Stimulated activated effector memory CD8-positive, alpha-beta T cell treated with anti-CD3 and anti-CD28 coated beads, Interleukin-12 subunit alpha, Interleukin-12 subunit beta, amount 100 ng/mL, for 72 hours (primary cell): ENCODE measurements at regions not wholly inside any gene's neighbourhood (a gene's known extent, or its start where the extent isn't known, plus 50 kb on each side); places are given as distances from the start of the nearest gene placed in this dataset.

Experiments used
- ATAC-seq: fragments of 150-1000 bp; cut with Tn5 transposase; 2 replicates; pipeline ENCODE4 v1.10.0; 2021
- DNase-seq, 2 donors: peaks; one replicate each; pipeline ENCODE4 v3.0.0; 2021 to 2022; ENCODE audit warnings: low spot score in 2 of 2
- H3K27ac Mint-ChIP-seq: one replicate; pipeline ENCODE4 v1.8.0; 2022; ENCODE audit warnings: mild to moderate bottlenecking, mixed read lengths
- H3K36me3 Mint-ChIP-seq: one replicate; pipeline ENCODE4 v1.8.0; 2022; ENCODE audit warnings: mild to moderate bottlenecking, mixed read lengths
- H3K4me1 Mint-ChIP-seq: one replicate; pipeline ENCODE4 v1.8.0; 2022; ENCODE audit warnings: mixed read lengths
- H3K4me3 Mint-ChIP-seq: one replicate; pipeline ENCODE4 v1.8.0; 2022; ENCODE audit warnings: mild to moderate bottlenecking, mixed read lengths
- H3K9me3 Mint-ChIP-seq: one replicate; pipeline ENCODE4 v1.8.0; 2022; ENCODE audit warnings: mixed read lengths

- Mint-ChIP-seq H3K4me1 (no peaks in the 10 kb centered on the region), H3K27ac (no peak overlapping the region)
- no peak for ATAC-seq
These were observed 146.5 kb upstream of the SOX1 start for GRCh38 chr13:111920306-111920931.

DNA sequence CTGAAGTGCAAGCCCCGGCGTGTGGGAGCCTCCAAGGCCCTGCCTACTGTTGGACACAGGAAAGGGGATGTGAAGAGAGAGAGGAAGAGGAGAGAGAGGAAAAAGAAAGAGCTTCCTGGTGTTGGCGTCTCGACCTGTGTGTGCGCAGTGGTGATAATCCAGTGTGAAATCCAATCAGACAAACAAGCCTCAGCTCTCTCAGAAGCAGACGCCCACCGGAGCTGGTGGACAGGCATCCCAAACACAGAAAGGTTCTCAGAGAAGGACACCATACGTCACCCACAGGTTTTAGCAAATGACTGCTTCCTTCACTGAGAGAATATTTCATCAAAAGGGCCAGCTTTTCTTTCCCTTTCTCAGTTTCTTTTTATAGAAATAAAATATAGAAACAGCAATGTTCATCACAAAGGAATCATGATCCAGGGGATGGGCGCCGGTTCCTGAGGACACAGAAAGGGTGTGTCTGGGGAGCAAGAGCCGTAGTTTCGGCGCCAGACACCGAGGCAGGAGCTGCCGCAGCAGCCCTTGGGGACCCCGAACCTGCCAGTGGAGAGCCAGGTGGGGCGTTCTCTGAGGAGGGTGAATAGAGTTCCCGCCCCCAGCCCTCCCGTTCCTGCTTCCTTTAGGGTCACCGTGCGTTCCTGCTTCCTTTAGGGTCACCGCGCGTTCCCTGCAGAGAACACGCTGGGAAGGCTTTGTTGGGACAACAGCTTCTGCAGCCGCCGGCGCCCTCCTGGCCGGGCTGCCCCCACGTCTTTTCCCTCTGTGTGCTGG, 145.8 kb upstream of the SOX1 start:
- ATAC-seq (no peak), DNase-seq (no peak)
- H3K4me3 Mint-ChIP-seq, result no peak overlapping the region
- no peaks in the 10 kb centered on the region for H3K36me3 Mint-ChIP-seq
- no peak overlapping the region for H3K27ac Mint-ChIP-seq
- no peaks in the 10 kb centered on the region for H3K9me3 Mint-ChIP-seq
- no peaks in the 10 kb centered on the region for H3K4me1 Mint-ChIP-seq

More at GRCh38 chr13:111920306-111920931, 146.5 kb upstream of the SOX1 start:
- Mint-ChIP-seq H3K36me3 (no peaks in the 10 kb centered on the region), H3K9me3 (no peaks in the 10 kb centered on the region), H3K4me3 (no peak overlapping the region)
- DNase-seq, result no peak

DNA sequence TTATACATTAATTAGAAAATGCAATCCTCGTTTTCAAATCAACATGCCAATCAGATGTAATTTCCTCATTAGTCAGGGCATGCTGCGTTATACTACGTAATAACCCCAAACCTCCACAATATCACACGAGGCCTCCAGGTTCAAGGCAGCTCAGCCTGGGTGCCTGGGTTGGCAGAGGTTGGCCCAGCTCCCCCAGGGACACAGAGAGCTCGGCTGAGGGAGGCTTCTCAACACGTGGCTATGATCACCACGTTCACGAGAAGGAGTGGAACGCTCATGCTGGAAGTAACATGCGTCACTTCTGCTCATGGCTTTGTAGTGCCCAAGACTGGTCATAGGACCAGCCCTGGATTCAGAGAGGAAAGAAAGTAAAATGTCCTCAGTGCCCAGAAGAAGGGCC, 144.9 kb upstream of the SOX1 start:
- Mint-ChIP-seq H3K4me1 (no peaks in the 10 kb centered on the region), H3K36me3 (no peaks in the 10 kb centered on the region), H3K4me3 (no peak overlapping the region), H3K9me3 (no peaks in the 10 kb centered on the region), H3K27ac (no peak overlapping the region)
- no peak for DNase-seq
- ATAC-seq, result no peak

GRCh38 chr13:111923439-111923838, 143.5 kb upstream of the SOX1 start:
- Mint-ChIP-seq H3K4me3 (no peak overlapping the region), H3K36me3 (no peaks in the 10 kb centered on the region), H3K4me1 (no peaks in the 10 kb centered on the region), H3K27ac (no peak overlapping the region), H3K9me3 (no peaks in the 10 kb centered on the region)
- no peak for DNase-seq
- ATAC-seq, result no peak

DNA sequence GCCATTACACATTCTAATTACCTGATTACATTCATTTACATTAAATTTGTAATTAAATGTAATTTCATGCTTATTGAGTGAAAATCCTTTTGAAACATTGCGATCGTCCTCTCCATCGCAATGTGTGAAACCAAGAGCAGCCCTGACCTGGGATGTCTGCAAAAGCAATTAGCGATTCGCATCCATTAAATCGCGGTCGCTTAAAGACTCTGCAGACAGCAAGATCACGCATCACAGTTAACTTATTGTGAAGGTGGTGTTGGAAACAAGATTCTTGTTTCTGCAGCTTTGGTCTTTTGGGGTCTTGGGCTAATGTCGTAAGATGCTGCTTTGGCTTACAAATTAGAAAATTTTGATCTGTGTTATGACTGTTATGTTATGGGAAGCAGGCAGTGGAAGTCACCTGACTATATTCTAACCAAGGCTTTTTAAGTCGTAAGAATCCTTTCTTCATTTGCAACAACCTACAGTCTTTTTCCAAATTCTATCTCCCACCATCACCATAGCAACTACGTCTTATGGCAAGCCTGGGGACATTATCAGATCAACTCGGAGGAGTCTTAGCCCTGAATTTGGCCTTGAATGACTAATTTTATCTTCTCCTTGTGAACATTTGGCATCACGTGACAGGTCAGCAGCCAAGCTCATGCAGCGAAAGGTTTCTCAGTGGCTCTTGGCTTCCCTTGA, 142.8 kb upstream of the SOX1 start:
- ATAC-seq (no peak), DNase-seq (no peak)
- Mint-ChIP-seq H3K4me3 (no peak overlapping the region), H3K4me1 (no peaks in the 10 kb centered on the region), H3K36me3 (no peaks in the 10 kb centered on the region), H3K27ac (no peak overlapping the region), H3K9me3 (no peaks in the 10 kb centered on the region)

- Mint-ChIP-seq H3K27ac (no peak overlapping the region), H3K4me3 (no peak overlapping the region), H3K9me3 (no peaks in the 10 kb centered on the region), H3K36me3 (no peaks in the 10 kb centered on the region), H3K4me1 (no peaks in the 10 kb centered on the region)
- ATAC-seq (no peak), DNase-seq (no peak)
These were observed 142.3 kb upstream of the SOX1 start for GRCh38 chr13:111924678-111925075.

DNA sequence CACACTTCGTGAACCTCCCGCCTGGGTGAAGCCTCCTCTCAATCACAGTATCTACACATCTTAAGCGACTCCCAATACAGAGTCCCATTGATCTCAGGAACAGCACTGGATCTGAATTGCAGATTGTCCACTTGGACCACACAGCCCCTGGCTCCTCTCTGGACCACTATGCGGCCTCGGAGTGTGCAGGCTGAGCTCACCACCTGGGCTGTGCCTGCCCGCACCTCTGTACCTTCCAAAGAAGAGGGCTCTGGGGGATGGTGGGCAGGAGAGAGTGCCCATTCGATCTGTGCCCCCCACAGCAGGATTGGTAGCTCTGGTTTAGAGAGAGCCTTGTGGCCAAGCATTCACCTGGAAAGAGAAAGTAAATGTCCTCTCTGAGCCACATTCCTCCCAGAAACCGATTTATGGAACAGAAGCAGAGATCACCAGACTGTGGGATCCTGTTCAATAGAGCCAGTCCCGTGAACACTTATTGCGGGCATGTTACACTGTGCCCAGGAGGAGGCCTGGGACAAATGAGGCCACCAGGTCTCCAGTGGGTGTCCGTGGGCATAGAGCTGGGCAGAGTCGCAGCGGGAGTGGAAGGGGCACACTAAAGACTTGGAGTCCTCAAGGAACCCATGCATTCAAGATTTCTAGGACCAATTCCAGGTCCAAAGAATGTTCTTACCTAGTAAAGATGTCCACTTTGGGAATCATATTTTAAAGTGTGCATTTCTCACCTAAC, 141.6 kb upstream of the SOX1 start:
- H3K36me3 Mint-ChIP-seq, result no peaks in the 10 kb centered on the region

DNA sequence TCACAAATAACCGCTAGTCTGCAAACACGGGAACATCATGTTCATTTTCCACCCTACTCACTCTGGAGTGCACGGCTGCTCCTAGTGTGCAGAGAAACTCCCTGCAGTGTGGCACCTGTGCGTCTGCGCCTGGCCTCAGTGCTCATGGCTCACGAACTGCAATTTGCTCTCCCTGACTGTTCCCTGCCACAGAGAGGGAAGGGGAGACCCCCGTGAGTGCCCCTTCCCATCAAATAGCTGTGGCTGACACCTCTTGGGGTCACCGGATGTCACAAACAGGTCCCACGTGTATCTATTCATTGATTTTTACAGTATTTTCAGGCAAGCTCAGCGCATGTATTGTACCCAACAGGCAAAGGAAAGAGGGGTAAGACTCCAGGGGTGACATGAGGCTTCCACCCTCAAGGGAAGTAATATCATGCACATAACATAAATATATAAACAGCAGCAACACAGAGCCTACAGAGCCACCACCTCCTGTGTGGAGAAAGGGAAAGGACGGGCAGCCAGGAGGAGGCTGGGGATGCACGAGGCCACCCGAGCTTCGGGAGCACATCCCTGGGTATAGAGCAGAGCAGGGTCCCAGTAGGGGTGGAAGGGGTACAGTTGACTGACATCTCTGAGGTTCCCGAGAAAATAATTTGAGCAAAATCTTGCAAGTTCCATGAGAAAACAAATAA, 140.3 kb upstream of the SOX1 start:
- peaks cover under 1% of the 10 kb centered on the region for H3K9me3 Mint-ChIP-seq
- no peaks in the 10 kb centered on the region for H3K4me1 Mint-ChIP-seq
- ATAC-seq (no peak), DNase-seq (no peak)
- H3K27ac Mint-ChIP-seq, result no peak overlapping the region
- H3K4me3 Mint-ChIP-seq, result no peak overlapping the region
- H3K36me3 Mint-ChIP-seq, result no peaks in the 10 kb centered on the region

More for the DNA sequence above, 141.6 kb upstream of the SOX1 start:
- H3K4me1 Mint-ChIP-seq, result no peaks in the 10 kb centered on the region
- H3K4me3 Mint-ChIP-seq, result no peak overlapping the region
- no peak overlapping the region for H3K27ac Mint-ChIP-seq
- no peaks in the 10 kb centered on the region for H3K9me3 Mint-ChIP-seq
- no peak for DNase-seq
- no peak for ATAC-seq

- DNase-seq (no peak), ATAC-seq (no peak)
- Mint-ChIP-seq H3K27ac (no peak overlapping the region), H3K4me3 (no peak overlapping the region), H3K4me1 (no peaks in the 10 kb centered on the region), H3K9me3 (peaks cover 5% of the 10 kb centered on the region), H3K36me3 (no peaks in the 10 kb centered on the region)
These were observed 139.8 kb upstream of the SOX1 start for GRCh38 chr13:111927181-111927540.

- Mint-ChIP-seq H3K27ac (no peak overlapping the region), H3K4me1 (no peaks in the 10 kb centered on the region), H3K36me3 (no peaks in the 10 kb centered on the region), H3K4me3 (no peak overlapping the region), H3K9me3 (peaks cover 13% of the 10 kb centered on the region)
- ATAC-seq (no peak), DNase-seq (no peak)
These were observed 137.8 kb upstream of the SOX1 start for GRCh38 chr13:111929036-111929616.

- Mint-ChIP-seq H3K4me1 (no peaks in the 10 kb centered on the region), H3K4me3 (no peak overlapping the region), H3K9me3 (peaks cover 13% of the 10 kb centered on the region), H3K36me3 (no peaks in the 10 kb centered on the region), H3K27ac (no peak overlapping the region)
- DNase-seq, result no peak
- ATAC-seq, result no peak
These were observed 130.6 kb upstream of the SOX1 start for GRCh38 chr13:111936267-111936925.

DNA sequence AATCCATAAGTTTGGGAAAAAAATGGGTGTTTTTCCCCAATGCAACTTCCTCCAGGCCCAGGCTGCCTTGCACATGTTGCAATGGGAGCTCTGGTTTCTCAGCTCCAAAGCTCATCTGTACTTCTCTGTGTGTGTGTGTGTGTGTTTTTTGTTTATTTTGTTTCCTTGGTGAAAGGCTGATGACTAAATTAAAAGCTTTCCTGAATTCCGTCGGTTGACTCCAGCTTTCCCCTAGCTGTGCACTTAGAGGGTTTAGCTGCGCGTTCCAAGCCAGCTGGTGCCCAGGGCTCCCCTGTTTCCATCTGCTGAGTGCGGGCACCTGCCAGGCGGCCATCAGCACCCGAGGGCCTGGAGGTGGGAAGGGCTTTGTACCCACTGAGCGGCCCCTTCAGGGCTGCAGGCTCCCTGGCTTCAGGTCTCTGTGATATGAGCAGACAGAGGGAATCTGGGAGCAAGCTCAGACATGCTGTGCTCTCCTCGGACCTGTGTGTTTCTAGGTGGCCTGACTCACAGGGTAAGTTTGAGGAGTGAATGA, 129.1 kb upstream of the SOX1 start:
- Mint-ChIP-seq H3K4me1 (no peaks in the 10 kb centered on the region), H3K4me3 (no peak overlapping the region)
- no peak for ATAC-seq

DNA sequence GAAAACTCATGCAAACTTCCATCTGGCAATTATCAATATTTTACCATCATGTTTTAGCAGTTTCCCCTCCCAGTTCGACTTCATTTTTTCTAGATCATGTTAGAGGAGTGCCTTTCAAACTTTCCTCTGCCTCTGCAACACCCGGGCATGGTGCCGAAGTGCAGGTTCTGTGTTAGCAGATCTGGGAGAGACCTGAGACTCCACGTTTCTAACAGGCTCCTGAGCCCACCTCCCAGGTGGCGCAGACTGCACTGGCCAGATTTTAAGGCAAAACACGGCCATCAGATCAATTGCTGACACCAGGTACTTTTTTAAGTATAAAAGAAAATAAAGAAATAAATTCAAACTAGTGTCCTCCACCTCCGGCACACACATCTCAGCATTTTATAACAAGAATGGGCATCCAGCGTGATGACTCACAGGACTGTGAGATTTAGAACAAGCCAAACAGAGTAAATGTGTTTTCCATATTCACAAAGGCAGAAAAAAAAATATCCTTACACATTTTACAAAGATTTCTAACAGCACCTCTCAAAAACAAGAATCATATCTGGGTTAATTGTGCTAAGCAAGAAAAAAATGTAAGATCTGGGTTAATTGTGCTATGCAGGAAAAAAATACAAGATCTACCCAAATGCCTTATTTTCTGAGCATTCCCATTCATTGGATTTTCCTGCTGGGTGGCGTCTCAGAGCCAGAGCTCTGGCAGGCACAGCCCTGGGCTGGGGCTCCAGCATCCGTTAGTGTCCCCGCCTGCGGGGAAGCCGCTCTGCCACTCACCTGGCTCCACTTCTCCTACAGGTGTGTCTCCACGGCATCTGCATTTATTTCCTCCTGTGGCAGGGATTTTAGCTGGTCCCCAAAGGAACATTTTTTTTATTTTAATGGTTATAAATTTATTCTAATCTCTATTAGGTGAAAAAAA, 127.9 kb upstream of the SOX1 start:
- Mint-ChIP-seq H3K9me3 (no peaks in the 10 kb centered on the region), H3K4me1 (no peaks in the 10 kb centered on the region), H3K36me3 (no peaks in the 10 kb centered on the region), H3K27ac (no peak overlapping the region), H3K4me3 (no peak overlapping the region)
- no peak for ATAC-seq
- no peak for DNase-seq

More for the DNA sequence above, 129.1 kb upstream of the SOX1 start:
- H3K27ac Mint-ChIP-seq, result no peak overlapping the region
- no peaks in the 10 kb centered on the region for H3K36me3 Mint-ChIP-seq
- no peak for DNase-seq
- peaks cover 6% of the 10 kb centered on the region for H3K9me3 Mint-ChIP-seq
